A549 (cell line): ENCODE measurements at regions not wholly inside any gene's neighbourhood (a gene's known extent, or its start where the extent isn't known, plus 50 kb on each side); places are given as distances from the start of the nearest gene placed in this dataset.

Experiments
- ATAC-seq, 2 experiments: fragments of 200-7000 bp in 1 of 2; fragments of >200 bp in 1 of 2; cut with Nextera tagmentation in 1 of 2; cut with Tn5 transposase in 1 of 2; 3 replicates each; pipeline versions ENCODE4 v1.8.0 to v1.9.1; 2018 to 2020; ENCODE audit warnings: mild to moderate bottlenecking in 1 of 2, moderate library complexity in 1 of 2
- CTCF ChIA-PET: fragments of 300-600 bp; sonication (Branson Sonifier 250); formaldehyde crosslinking; extraction: SDS; loops from one replicate; lab custom pipeline; 2021; ENCODE audit warnings: antibody characterized with exemption, inconsistent platforms; lab: Yijun Ruan, JAX
- POLR2A ChIA-PET: fragments of 350-600 bp; formaldehyde crosslinking; extraction: SDS; loops from one replicate; lab custom pipeline; 2021; ENCODE audit warnings: antibody characterized with exemption, inconsistent platforms; lab: Yijun Ruan, JAX
- DNase-seq, 2 experiments: peaks; one replicate each; pipeline versions ENCODE4 v3.0.0 to v3.0.0-alpha.2; 2011 to 2016; ENCODE audit warnings: low read depth in 1 of 2, low spot score in 1 of 2
- FAIRE-seq: peaks from 2 replicates; lab custom pipeline; 2011; peaks lifted over from hg19 to GRCh38; lab: Jason Lieb, UNC
- H3K27ac ChIP-seq, 2 experiments: fragments of >200 bp; sonication (Bioruptor Twin); formaldehyde crosslinking; 3 replicates each; pipeline ENCODE4 v1.5.1; 2016 to 2017
- H3K4me1 ChIP-seq: fragments of >200 bp; sonication (Bioruptor Twin); formaldehyde crosslinking; 3 replicates; pipeline ENCODE4 v1.6.1; 2016
- H3K4me2 ChIP-seq: fragments of >200 bp; sonication (Bioruptor Twin); formaldehyde crosslinking; 3 replicates; pipeline ENCODE4 v1.6.1; 2016
- H3K4me3 ChIP-seq: fragments of >200 bp; sonication (Bioruptor Twin); formaldehyde crosslinking; 3 replicates; pipeline ENCODE4 v1.5.1; 2016
- H3K9me3 ChIP-seq: fragments of >200 bp; sonication (Bioruptor Twin); formaldehyde crosslinking; 3 replicates; pipeline ENCODE4 v1.6.1; 2016
- ATOH8 ChIP-seq: fragments of 250-450 bp; sonication (Bioruptor Pico); IDR thresholded peaks from 2 replicates; pipeline ENCODE4 v1.5.0; 2020; ENCODE audit warnings: low read depth, mild to moderate bottlenecking, moderate library complexity
- BHLHE40 ChIP-seq: IDR thresholded peaks from 2 replicates; pipeline ENCODE4 v1.6.1; 2012; ENCODE audit warnings: low read depth, low read length, inconsistent platforms
- CBX2 ChIP-seq: fragments of 200-600 bp; sonication (generic); IDR thresholded peaks from 2 replicates; pipeline ENCODE4 v1.6.1; 2016; ENCODE audit warnings: low read depth, mild to moderate bottlenecking, borderline replicate concordance
- CEBPB ChIP-seq, 2 experiments: fragments of >200 bp in 1 of 2; sonication (Bioruptor Twin) in 1 of 2; formaldehyde crosslinking in 1 of 2; IDR thresholded peaks; 2 replicates each; pipeline ENCODE4 v1.6.1; 2012 to 2016
- CHD2 ChIP-seq: fragments of 150-350 bp; IDR thresholded peaks from 2 replicates; pipeline ENCODE4 v1.6.1; 2014; ENCODE audit warnings: low read length; ENCODE audit not compliant: partially characterized antibody
- EHF ChIP-seq: fragments of 250-450 bp; sonication (Bioruptor Pico); IDR thresholded peaks from 2 replicates; pipeline ENCODE4 v1.5.0; 2020; ENCODE audit warnings: mild to moderate bottlenecking
- EHMT2 ChIP-seq: fragments of 200-600 bp; sonication (generic); IDR thresholded peaks from 2 replicates; pipeline ENCODE4 v1.6.1; 2016; ENCODE audit warnings: antibody characterized with exemption, low read depth, mild to moderate bottlenecking, moderate library complexity
- ELK1 ChIP-seq: fragments of 150-350 bp; IDR thresholded peaks from 2 replicates; pipeline ENCODE4 v1.6.1; 2014; ENCODE audit warnings: low read depth, mild to moderate bottlenecking, low read length
- ESRRA ChIP-seq: fragments of 150-350 bp; IDR thresholded peaks from 2 replicates; pipeline ENCODE4 v1.6.1; 2014; ENCODE audit warnings: mild to moderate bottlenecking, low read length, borderline replicate concordance
- HDAC2 ChIP-seq: fragments of 200-600 bp; sonication (generic); IDR thresholded peaks from 2 replicates; pipeline ENCODE4 v1.6.1; 2016
- HOXA7 ChIP-seq: fragments of 250-450 bp; sonication (Bioruptor Pico); IDR thresholded peaks from 2 replicates; pipeline ENCODE4 v1.5.0; 2020; ENCODE audit warnings: mild to moderate bottlenecking, moderate library complexity
- HOXB5 ChIP-seq: fragments of 250-450 bp; sonication (Bioruptor Pico); IDR thresholded peaks from 2 replicates; pipeline ENCODE4 v1.5.0; 2020; ENCODE audit warnings: mild to moderate bottlenecking, moderate library complexity
- JUNB ChIP-seq: fragments of >200 bp; sonication (Bioruptor Twin); formaldehyde crosslinking; IDR thresholded peaks from 2 replicates; pipeline ENCODE4 v1.6.1; 2016
- KDM1A ChIP-seq: fragments of 200-600 bp; sonication (generic); IDR thresholded peaks from 2 replicates; pipeline ENCODE4 v1.6.1; 2016; ENCODE audit warnings: low read depth, mild to moderate bottlenecking
- KDM5A ChIP-seq: fragments of 200-600 bp; sonication (generic); IDR thresholded peaks from 2 replicates; pipeline ENCODE4 v1.6.1; 2016; ENCODE audit warnings: antibody characterized with exemption, mild to moderate bottlenecking
- MAFK ChIP-seq: fragments of 450-650 bp; IDR thresholded peaks from 2 replicates; pipeline ENCODE4 v1.6.1; 2014; ENCODE audit not compliant: partially characterized antibody
- MAZ ChIP-seq: fragments of 150-350 bp; IDR thresholded peaks from 2 replicates; pipeline ENCODE4 v1.6.1; 2014; ENCODE audit warnings: antibody characterized with exemption, low read depth, low read length, borderline replicate concordance
- POLR2AphosphoS2 ChIP-seq: conservative IDR thresholded peaks from 2 replicates; pipeline ENCODE4 v1.6.1; 2012; ENCODE audit warnings: low read length, improper control_type of control experiment, inconsistent platforms
- RARB ChIP-seq: fragments of 250-450 bp; sonication (Bioruptor Pico); IDR thresholded peaks from 2 replicates; pipeline ENCODE4 v1.8.0; 2021; ENCODE audit warnings: mild to moderate bottlenecking, moderate library complexity
- RFX5 ChIP-seq: fragments of 450-650 bp; IDR thresholded peaks from 2 replicates; pipeline ENCODE4 v1.7.1; 2014; ENCODE audit warnings: antibody characterized with exemption, mild to moderate bottlenecking, moderate library complexity
- USF2 ChIP-seq: fragments of 450-650 bp; IDR thresholded peaks from 2 replicates; pipeline ENCODE4 v1.6.1; 2014; ENCODE audit warnings: antibody characterized with exemption
- ZC3H11A ChIP-seq: fragments of 450-650 bp; IDR thresholded peaks from 2 replicates; pipeline ENCODE4 v1.6.1; 2014; ENCODE audit warnings: antibody characterized with exemption, mild to moderate bottlenecking
- ZFP36 ChIP-seq: fragments of 450-650 bp; IDR thresholded peaks from 2 replicates; pipeline ENCODE4 v1.6.1; 2014; ENCODE audit warnings: borderline replicate concordance; ENCODE audit not compliant: partially characterized antibody
- ZNF302 ChIP-seq: fragments of 250-450 bp; sonication (Bioruptor Pico); IDR thresholded peaks from 2 replicates; pipeline ENCODE4 v1.9.0; 2021; ENCODE audit warnings: inconsistent platforms, mild to moderate bottlenecking, moderate library complexity
- ZSCAN20 ChIP-seq: fragments of 250-450 bp; sonication (Bioruptor Pico); IDR thresholded peaks from 2 replicates; pipeline ENCODE4 v1.8.0; 2022; ENCODE audit warnings: mild to moderate bottlenecking, moderate library complexity
- WGBS: methylation state at CpG from one replicate; pipeline ENCODE4 v1.1.6; 2017; ENCODE audit errors: missing lambda C conversion rate; 5-methylcytosine and 5-hydroxymethylcytosine counted together
- TF ChIP-seq, protein P1 (sequence below): fragments of >200 bp; sonication (Bioruptor Twin); formaldehyde crosslinking; IDR thresholded peaks from 2 replicates; pipeline ENCODE4 v1.6.1; 2016

DNA sequence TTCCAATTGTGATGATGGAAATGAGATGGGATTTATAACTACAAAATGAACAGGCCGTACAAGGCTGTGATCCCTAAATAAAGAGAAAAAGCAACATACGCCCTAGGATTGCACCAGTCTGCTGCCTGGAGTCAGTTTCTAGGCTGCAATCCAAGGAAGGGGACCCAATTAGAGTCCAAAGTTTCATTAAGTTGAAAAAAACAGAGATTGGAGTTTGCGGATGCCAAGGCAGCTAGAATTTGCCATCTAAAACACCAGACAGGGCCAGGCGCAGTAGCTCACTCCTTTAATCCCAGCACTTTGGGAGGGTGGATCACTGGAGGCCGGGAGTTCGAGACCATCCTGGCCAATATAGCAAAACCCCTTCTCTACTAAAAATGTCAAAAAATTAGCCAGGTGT lies 661.0 kb downstream of the RPS29 start (continued):
- TF ChIP-seq ATOH8 (CRISPR knock-in tag) (no peak), ZC3H11A (no peak), KDM1A (no peak)

DNA sequence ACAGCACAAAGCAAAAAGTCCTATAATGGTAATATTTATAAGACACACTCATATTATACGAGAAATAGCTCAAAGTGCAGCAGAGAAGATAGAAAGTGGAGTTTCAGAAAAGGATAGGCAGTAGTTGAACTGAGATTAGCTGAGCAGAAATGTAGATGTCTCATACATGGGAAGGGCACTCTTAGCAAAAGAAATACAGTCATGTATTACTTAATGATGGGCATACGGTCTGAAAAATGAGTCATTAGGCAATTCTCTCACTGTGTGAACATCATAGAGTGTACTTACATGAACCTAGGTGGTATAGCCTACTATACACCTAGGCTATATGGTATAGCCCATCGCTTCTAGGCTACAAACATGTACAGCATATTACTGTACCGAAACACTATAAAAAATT lies 671.3 kb downstream of the RPS29 start:
- FAIRE-seq (no peak), DNase-seq (no peak), ATAC-seq (no peak)
- TF ChIP-seq CHD2, result no peak
- no peak for TF ChIP-seq RFX5
- TF ChIP-seq BHLHE40, result no peak
- TF ChIP-seq ZNF302 (CRISPR knock-in tag), result no peak
- TF ChIP-seq ELK1, result no peak
- TF ChIP-seq ZFP36, result no peak
- TF ChIP-seq HOXA7, result no peak
- no peak for TF ChIP-seq HOXB5 (CRISPR knock-in tag)
- no peak for TF ChIP-seq EHMT2
- TF ChIP-seq, protein P1, sequence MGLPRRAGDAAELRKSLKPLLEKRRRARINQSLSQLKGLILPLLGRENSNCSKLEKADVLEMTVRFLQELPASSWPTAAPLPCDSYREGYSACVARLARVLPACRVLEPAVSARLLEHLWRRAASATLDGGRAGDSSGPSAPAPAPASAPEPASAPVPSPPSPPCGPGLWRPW, result no peak
- H3K9me3 ChIP-seq, result no peaks in the 10 kb centered on the region
- ChIA-PET CTCF (no interaction called here), POLR2A (no interaction called here)
- WGBS, result 8% methylated on average over 4 of the region's 4 CpGs
- no peak overlapping the region for H3K27ac ChIP-seq
- H3K4me2 ChIP-seq, result no peak overlapping the region
- no peaks in the 10 kb centered on the region for H3K4me1 ChIP-seq
- H3K4me3 ChIP-seq, result no peak overlapping the region

- Histone ChIP-seq H3K4me2 (no peak overlapping the region), H3K9me3 (no peaks in the 10 kb centered on the region), H3K27ac (no peak overlapping the region), H3K4me3 (no peak overlapping the region), H3K4me1 (no peaks in the 10 kb centered on the region)
- ATAC-seq, result no peak
- no peak for TF ChIP-seq MAFK
- TF ChIP-seq USF2, result no peak
- no peak for TF ChIP-seq POLR2AphosphoS2
- no peak for TF ChIP-seq ZSCAN20 (CRISPR knock-in tag)
- no peak for TF ChIP-seq ZNF302 (CRISPR knock-in tag)
- TF ChIP-seq HDAC2, result no peak
- TF ChIP-seq RARB, result no peak
- no peak for TF ChIP-seq CEBPB (IDR thresholded peaks at IDR 0.05)
- no peak for TF ChIP-seq ESRRA
- no peak for TF ChIP-seq JUNB
- TF ChIP-seq MAZ, result no peak
- no peak for TF ChIP-seq KDM5A
- TF ChIP-seq EHF (CRISPR knock-in tag), result no peak
- TF ChIP-seq CBX2, result no peak
- TF ChIP-seq KDM1A, result no peak
- no peak for FAIRE-seq
- POLR2A ChIA-PET, result no interaction called here
- WGBS, result 4% methylated on average over 1 of the region's 1 CpG
- no peak for DNase-seq
- CTCF ChIA-PET, result no interaction called here
These were observed 671.8 kb downstream of the RPS29 start for GRCh38 chr14:48914382-48914781.
